ENCODE measurements at regions not wholly inside any gene's neighbourhood (a gene's known extent, or its start where the extent isn't known, plus 50 kb on each side); places are given as distances from the start of the nearest gene placed in this dataset.
A peak's percentile ranks its signal among the peaks of the same experiment; 100 is the strongest.

DNA sequence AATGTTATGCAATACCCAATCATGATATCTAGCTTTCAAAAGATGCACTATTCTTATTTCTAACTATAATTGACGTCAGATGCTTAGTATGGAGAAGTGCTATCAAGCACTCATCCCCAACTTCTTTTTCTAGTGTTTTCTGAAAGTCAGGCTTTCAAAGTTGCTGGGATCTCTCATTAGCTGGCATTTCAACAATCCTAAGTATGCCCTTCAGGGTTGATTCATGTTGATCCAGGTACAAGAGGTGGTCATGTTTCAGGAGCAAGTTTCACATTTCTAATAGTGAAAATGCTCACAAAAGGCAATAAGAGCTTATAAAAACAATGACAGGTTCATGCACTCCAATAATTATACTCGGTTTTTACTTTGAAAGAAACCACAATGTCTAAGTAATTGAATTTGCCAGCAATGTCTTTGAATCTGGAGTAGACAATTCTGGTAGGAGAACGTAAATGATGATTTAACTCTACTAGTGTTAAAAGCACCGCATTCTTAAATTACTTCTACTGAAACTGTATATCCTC lies 193.7 kb upstream of the KHDRBS2 start:
- no peak for DNase-seq

DNA sequence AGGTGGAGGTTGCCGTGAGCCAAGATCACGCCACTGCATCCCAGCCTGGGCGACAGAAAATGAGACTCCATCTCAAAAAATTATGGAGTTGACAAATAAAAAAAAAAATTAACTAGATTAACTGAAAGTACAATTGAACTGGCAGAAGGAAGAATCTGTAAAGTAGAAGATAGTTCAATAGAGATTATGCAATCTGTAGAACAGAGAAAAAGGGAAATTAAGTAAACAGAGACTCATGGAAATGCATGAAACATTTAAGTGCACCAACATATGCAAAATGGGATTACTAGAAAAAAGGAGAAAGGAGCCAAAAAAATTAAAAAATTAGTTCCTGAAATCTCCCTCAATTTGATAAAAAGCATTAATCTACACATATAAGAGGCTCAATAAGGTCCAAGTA lies 188.8 kb upstream of the KHDRBS2 start:
- no peak for DNase-seq

DNA sequence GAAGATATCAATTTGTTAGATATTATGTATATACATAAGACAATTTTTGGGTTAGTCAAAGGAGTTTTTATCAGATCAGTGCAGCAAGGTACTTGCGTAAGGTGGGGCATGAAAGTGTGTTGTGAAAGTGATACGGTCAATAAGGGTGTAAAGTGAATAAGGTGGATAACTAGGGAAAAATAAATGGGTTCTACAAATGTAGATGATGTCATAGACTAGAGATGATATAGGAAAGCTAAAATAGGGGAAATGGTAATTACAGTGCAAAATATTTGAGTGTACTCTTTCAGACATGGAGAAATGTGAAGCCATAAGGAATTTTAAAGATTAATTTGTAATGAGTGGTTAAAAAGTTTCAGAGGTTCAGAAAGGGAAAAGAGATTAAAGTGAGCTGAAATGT lies 180.6 kb upstream of the KHDRBS2 start:
- DNase-seq, result no peak

DNA sequence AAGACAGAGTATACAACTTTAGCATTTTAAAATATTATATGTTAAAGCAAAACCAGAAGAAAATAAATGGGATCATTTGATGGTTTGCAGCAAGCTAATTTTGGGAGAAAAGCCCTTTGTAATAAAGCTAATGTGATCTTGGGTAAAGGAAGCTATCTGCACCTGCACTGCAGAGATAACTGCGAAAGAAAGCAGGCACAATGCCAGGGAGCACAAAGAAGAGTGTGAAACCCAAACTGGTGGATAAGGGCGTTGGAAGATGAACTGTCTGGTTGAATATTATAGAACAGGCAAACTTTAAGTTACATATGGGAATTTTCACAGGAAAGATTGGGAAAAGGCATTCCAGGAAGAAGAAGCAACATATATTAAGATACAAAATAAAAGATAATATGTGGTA lies 179.2 kb upstream of the KHDRBS2 start:
- no peak for DNase-seq

DNA sequence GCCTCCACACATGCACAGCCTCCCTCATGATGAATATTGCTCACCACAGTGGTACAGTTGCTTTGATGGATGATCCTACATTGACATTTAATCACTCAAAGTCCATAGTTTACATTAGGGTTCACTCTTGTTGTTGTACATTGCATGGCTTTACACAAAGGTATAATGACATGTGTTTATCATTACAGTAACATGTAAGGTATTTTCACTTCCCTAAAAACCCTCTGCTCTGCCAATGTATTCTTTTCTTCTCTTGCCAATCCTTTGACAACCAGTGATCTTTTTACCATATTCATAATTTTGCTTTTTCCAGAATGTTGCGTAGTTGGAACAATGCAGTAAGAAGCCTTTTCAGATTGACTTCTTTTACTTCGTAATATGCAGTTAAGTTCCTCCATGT lies 166.6 kb upstream of the KHDRBS2 start:
- peak in 1 of 3 donors; percentile 1 for DNase-seq

DNA sequence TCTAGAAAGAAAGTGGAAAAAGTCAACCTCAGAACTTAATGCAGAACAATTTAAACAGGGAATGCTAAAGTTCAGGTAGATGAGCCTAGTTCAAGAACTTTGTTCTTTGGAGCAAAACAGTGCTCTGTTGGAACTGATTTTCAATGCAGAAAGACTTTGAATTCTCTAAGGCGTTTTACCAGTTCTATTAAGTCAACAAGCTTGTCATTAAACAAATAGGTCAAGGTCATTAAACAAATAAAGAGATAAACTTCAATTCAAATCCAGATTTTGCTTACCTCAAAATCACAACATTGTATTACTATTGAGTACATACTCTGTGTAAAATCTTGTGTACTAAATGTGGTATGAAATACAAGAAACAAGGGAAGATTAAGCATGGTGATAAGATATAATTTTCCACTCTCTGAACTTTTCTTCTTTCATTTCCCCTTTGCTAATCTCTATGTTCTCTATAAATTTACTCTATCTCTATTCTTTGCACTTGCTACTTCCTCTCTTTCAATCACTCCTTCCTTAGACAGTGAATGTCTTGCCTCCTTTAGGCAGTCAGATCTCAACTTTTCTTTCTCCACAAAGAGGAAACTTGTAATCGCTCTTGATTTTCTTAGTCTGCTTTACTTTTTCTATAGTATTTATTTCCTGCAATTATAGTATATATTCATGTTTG lies 160.8 kb upstream of the KHDRBS2 start:
- no peak for DNase-seq

DNA sequence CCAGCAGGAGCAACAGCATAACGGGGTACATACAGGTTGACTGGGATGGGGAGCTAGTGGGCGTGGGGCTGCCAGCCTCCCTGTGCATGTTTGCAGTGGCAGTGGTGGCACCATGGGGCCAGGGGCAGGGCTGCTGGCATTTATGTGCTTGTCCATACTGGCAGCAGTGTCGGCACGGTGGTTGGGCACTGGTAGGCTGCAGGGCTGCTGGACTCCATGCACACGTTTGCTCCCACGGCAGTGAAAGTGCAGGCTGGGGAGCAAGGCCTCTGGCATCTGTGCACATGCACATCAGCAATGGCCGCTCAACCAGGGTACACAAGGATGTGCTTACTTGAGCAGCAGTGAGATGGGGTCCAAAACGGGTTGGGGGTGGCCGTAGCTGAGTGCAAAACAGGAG lies 159.5 kb upstream of the KHDRBS2 start:
- DNase-seq, result no peak

DNA sequence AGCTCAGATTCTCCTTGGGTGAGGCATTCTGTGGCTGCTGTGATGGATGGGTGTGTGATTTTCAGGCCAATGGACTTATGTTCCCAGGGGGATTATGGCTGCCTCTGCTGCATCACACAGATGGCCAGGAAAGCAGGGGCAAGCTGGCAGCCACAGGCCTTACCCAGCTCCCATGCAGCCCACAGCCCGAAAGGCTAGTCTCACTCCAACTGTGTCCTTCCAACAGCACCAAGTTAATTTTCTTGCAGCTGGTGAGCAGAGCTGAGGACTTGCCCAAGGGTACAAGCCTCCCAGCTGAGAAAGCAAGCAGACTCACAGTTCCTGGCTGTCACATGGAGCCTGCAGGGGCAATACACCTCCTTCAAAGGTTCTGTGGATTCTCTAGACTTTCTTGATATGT lies 155.2 kb upstream of the KHDRBS2 start:
- DNase-seq, result no peak

DNA sequence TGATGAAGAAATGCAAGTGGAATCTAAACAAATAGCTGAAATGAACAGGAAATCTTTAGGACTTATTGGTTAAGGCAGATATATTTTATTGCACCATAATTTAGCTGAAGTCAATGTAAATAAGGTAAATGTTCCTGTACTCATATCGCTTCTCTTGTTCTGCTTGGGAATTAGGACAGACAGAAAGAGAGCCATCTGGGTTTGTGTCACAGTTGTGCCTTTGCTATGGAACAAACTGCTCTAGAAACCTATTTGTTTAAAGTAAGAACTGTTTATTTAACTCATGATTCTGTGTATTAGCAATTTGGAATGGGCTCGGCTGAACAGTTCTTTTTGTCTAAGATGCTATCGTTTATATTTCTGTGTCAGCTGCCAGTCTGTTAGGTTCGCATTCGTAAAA lies 143.8 kb upstream of the KHDRBS2 start:
- DNase-seq, result no peak

DNA sequence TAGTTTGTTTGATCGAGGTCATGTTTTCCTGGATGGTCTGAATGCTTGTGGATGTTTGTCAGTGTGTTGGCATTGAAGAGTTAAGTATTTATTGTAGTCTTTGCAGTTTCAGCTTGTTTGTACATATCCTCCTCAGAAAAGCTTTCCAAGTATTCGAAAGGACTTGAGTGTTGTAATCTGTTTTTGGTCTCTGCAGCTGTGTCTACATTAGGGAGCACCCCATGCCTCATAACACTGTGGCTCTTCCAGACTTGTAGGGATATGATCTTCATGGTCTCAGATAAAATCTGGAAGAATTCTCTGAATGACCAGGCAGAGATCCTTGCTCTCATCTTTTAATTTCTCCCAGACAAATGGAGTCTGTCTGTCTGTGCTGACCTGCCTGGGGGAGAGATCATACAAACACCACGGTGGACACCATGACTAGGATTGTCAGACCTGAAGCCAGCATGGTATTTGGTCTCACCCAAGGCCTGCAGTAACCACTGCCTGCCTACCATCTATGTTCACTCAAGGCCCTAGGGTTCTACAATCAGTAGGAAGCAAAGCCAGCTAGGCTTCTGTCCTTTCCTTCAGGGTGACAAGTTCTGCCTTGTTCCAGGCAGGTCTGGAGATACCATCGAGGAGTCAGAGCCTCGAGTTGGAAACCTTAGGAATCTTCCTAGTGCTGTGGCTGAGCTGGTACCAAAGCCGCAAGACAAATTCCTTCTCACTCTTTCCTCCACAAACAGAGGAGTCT lies 114.7 kb upstream of the KHDRBS2 start:
- no peak for DNase-seq

DNA sequence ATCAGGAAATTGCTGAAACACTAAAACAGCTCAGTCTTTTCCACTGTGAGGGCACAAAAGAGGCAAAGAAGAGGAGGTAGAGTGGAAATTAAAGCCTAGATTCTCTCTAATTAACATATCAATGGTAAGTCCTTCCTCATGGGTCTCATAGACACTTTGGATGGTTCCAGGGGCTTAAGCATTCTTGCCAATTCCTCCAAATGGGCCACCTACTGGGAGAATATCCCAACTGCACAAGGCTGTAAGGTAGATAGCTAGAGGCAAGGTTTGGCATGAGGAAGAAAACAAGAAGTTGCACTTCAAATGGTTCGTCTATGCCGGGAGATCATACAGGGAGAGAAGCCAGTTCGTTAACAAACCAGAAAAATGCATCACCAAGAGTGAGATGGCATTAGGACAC lies 107.6 kb upstream of the KHDRBS2 start:
- no peak for DNase-seq

DNA sequence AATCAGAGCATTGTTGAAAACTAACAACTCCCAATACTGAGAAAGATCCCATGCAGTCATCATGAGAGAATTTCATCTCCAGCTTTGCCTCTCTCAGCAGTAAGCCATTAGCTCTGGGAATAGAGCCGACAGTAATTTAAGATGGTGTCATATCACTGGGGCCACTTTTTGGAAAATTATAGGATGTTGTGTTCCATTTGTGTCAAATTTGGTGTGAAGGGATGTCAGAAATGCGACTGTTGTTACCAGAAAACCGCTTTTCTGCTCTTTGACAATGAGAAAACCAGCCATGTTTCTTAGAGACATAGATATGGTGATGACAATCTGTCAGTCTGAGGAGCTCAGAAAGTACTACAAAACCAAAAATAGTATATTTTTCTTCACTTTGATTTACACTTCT lies 106.3 kb upstream of the KHDRBS2 start:
- no peak for DNase-seq

DNA sequence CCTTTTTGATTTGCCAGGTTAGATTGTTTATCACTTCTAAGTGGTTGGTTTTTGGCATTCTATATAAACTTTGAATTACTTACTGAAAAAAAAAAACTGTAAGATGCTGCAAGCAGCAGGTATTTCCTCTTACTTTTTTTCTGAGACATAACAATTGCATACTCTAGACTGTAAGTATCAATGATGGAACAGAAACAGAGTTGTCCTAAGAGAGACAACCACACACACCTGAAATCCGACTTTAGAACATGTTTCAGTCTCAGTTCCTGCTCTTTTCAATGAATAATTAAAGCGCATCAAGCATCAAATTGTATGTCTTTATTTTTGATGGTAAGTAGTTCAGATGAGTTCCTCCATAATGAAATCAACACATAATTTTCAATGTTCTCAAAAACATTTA lies 105.3 kb upstream of the KHDRBS2 start:
- no peak for DNase-seq

DNA sequence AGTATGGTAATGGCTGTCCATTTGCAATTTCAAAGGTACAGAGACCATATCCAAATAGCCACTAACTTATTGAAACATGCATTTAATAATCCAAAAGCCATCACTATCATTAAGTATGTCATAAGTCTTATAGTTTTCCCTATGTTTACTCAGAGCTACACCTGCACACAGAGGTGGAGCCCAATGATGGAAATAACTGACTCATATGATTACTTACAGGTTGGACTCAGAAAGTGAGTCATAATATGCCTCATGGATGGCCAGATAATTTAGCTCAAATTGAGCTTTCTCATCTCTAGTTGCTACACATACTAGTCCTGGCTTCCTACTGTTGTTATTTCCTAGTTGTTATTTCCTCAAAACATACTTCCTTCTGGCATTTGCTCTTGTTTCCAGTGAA lies 104.4 kb upstream of the KHDRBS2 start:
- DNase-seq, result no peak

DNA sequence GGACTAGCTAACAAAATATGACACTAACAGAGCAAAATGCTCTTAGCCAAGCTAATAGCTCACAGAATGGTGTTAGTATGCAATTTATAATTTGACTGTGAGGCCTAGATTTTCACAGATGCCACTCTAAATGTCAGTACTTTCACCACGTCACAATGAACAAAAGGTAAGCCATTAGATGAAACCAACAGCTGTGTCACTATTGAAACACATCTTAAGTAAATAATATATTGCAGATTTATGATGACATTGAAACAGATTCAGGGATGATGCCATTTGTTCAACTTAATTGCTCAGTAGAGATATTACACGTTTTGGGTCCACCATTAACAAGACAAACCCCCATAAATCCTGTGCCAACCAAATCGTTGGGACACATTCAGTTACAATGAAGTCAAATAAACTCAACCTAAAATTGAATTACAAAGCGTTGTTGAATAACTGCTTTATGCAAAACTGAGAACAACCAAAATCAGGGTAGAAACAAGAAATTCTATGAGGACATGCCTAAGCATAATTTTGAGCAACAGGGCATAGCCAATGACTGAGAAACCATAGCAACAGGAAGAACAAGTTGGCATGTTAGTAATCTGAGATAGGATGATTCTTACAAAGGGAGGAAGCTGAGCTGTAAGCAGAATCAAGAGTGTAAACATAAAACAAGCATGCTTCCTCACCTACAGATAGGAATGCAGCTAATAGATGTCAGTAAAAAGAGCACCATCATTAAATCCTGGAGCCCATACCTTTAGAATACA lies 85.6 kb upstream of the KHDRBS2 start:
- DNase-seq, result no peak

DNA sequence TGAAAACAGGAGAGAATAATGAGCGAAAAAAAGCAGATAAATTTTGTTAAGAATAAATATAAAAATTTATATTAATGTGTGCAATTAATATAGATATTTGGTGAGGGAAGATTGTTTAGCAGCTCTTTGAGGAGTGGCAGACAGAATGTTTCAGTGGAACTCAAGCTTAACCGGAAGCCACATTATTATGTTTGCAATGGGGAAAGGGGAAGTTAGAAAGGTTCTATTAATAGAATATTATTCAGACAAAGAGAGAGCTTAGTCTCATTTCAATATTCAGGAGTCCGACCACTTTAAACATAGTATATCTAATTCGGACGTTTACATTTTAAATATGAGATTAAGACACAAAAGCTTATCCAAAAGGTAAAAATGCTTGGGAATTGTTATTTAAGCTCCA lies 81.6 kb upstream of the KHDRBS2 start:
- no peak for DNase-seq

DNA sequence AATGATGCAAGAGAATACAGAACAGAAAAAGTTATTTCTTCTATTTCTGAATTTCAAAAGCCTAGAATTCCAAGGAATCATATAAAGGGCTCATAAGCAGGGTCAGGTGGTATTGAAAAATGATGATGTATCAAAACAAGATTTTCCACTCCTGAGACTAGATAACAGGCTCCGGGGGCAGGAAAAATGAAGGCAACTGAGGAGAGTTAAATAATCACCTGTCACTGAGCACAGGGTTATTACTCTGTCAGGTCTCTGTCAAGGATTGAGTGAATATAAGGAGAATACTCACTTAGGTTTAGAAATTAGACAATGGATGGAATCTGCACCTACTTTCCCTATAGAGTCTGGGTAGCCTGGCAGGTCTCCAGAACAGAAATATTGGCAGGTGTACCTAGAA lies 76.1 kb upstream of the KHDRBS2 start:
- DNase-seq, result no peak

DNA sequence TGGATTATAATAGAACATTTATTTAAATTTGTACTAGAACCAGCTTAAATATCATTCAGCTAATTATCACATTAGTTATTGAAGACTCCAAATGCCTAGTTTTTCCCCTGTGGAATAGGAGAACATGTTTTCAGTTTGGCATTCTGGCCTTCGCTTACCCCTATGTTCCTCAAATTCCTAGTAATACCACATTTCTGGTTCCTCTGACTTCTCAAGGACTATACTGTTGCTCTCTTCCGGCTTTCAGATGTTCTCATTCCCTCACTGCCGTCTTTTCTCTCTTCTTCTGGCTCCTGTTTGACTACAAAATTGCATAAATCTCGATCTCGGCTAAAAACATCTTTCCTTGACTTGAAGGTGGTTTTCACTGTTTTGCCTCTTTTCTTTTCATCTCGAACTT lies 71.8 kb upstream of the KHDRBS2 start:
- no peak for DNase-seq

DNA sequence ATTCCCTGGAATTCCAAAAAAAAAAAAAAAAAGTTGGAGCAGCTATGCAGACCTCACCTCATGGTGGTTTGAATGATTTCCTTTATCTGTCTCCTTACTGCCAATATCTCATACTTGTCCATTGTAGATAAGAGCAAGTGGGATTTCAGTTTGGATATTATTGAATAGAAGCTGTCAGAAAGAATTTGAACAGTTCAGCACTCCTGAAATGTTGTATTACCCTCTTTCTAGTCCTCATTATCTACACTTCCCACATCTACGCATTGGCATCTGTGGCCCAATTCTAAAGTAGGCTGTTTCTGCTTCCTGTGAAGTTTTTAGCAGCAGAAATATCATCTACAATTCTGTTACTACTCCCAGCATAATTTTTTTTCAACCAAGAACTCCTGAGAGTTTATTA lies 68.2 kb upstream of the KHDRBS2 start:
- no peak for DNase-seq

DNA sequence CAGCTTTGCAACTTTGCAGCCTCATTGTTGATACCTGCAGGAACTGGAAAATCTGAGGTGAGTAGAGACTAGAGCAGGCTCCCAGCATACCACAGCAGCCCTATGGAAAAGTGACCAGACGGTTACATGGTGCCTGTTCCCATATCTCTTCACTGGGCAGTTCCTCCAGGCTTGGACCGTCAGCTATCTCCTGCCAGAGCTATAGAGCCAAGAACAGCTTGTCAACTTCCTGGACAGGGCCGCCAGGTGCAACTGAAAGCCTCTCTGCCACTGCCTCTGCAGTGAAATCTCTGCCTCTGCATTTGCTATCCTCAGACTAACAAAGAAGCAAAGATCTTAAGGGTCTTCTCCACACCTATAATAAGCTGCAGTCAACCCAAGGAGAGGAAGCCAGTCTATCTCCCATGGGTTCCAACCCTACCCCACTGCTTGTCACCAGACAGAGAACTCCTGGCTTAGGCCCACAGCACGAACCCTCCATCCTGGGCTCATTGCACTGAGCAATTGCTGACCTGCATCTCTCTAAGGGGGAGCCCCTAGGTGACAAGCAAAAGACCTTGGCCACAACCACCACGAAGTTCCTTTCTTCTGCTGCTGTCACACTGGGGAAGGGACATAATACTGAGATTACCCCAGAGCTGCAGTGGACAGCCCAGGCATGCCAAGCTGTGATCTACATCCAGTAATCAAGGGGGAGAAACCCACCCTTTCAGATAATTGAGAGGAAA lies 60.1 kb upstream of the KHDRBS2 start:
- DNase-seq, result no peak

DNA sequence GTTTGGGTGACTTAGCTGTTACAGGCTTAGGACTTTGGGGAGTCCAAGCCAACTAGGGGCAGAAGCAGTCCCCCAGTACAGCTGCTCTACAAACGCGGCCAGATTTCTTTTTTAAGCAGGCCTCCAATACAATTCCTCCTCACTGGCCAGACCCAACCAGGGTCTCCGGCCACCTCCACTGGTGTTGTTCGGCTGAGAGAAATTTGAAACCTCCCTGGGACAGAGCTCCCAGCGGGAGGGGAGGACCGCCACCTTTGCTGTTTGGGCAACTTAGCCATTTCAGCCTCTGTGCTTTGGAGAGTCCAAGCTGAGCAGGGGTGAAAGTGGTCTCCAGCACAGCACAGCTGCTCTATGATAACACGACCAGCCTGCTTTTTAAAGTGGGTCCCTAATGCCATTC lies 59.4 kb upstream of the KHDRBS2 start:
- DNase-seq, result no peak

DNA sequence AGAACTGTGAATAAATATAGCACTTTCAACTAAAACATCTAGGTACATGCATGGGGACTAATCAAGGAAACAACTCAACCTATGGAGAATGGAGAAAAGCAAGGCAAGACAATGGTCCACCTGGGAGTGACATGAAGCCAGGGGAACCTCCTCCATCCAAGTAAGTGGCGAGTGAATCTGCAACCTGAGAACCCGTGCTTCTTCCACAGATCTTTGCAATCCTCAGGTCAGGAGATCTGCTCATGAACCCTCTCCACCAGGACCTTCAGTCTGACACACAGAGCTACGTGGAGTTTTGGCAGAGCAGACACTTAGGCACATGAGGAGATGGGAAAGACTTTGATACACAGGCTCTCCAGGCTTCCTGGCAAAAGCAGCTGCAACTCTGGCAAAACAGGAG lies 58.8 kb upstream of the KHDRBS2 start:
- DNase-seq, result no peak
